ENCODE measurements at regions not wholly inside any gene's neighbourhood (a gene's known extent, or its start where the extent isn't known, plus 50 kb on each side); places are given as distances from the start of the nearest gene placed in this dataset.
A peak's percentile ranks its signal among the peaks of the same experiment; 100 is the strongest.

GRCh38 chr20:23167431-23167830 lies 81.3 kb upstream of the CD93 start:
- DNase-seq (ENCODE audit: low read depth): peak; percentile 74

DNA sequence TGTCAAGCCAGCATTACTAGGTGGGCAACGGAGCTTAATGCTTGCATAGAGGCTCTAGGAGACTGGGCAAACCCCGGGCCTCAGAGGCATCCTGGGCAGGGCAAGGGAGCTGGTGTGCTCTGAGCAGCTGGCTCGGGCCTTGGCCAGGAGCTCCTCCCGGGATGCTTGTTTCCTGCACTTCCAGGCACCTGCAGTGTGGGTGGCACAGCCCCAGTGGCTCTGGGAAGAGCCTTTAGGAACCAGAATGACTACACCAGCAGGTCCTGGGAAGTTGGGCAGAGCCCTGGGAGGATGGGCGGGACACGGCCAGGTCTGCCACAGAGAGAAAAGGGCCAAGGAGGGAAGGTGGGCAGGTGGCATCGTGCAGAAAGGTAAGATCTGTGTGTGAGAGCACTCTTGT lies 80.4 kb upstream of the CD93 start:
- no peak for DNase-seq (ENCODE audit: low read depth)

DNA sequence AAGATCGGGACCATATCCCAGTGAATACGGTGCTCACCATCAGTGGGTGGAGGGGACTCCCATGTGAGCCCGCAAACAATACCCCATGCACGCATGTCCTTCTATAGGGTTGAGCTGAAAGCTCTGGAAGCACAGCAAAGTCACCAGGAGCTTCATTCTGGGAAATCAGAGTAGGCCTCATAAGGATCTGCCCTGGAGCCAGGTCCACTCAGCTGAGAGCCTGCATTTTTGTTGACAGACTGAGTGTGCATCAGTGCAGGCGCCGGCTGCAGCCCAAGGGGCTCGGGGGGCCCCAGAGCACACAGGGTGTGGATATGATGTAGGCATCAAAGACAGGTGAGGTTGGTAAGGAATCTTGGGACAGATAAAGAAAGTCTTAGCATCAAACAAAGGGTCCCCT lies 79.8 kb upstream of the CD93 start:
- DNase-seq (ENCODE audit: low read depth): no peak

DNA sequence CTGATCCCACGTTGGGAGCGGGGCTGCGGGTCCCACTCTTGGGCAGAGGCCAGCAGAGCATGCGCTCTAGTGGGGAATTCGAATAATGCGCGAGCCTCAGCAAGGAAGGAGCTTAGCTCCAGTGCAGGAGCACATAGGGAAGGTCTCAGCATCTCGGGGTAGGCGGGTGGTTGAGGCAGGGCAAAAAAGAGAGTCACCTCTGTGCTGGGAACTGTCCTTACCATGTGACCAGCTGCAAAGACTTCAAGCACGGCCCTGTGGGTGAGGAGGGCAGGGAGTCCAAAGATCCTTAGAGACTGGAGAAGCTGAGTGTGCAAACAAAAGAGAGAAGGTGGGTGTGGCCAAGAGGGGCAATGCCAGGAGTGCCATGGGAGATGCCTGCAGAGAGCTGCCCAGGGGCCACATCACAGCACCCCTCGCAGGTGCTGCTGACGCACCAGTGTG lies 79.2 kb upstream of the CD93 start:
- no peak for DNase-seq (ENCODE audit: low read depth)

GRCh38 chr20:23164176-23164601 lies 78.1 kb upstream of the CD93 start:
- DNase-seq (ENCODE audit: low read depth): no peak

- DNase-seq (ENCODE audit: low read depth): no peak
These were observed 77.4 kb upstream of the CD93 start for GRCh38 chr20:23163562-23163961.

- DNase-seq (ENCODE audit: low read depth): no peak
These were observed 76.8 kb upstream of the CD93 start for GRCh38 chr20:23162887-23163286.

- no peak for DNase-seq (ENCODE audit: low read depth)
These were observed 76.0 kb upstream of the CD93 start for GRCh38 chr20:23161968-23162696.

GRCh38 chr20:23161244-23161891 lies 75.2 kb upstream of the CD93 start:
- DNase-seq (ENCODE audit: low read depth): peak; percentile 59

GRCh38 chr20:23160536-23161243 lies 74.6 kb upstream of the CD93 start:
- DNase-seq (ENCODE audit: low read depth): peak; percentile 32

GRCh38 chr20:23159947-23160318 lies 73.8 kb upstream of the CD93 start:
- DNase-seq (ENCODE audit: low read depth): no peak

DNA sequence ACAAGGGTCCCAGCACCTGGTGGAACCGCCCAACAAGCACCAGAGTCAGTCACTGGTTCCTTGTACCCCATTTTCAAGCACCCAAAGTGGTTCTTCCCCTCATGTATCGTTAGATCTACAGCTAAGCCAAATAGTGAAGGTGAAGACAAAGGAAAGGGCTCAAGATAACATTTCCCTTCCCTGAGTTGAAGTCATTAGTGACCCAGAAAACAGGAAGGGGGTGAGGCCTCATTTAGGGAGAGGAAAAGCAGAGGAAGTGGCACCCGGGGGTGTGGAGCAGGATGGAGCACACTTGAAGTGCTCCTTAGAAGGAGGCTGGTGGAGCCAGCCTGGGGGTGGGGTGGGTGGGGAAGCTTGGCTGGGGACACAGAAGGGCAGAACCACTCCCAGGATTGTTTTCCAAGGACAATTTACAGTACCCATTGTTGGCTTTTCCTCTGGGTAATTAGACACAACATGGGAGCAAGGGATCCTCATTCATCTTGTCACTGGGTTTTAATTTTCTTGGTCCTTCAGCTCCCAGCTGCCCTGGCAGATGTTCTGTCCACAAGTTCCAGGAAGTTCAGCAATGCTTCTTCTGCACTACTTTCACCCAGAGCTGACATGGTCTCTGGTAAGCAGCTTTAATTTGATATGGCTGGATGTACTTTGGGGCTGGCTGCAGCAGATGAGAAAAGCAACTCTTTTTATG lies 73.3 kb upstream of the CD93 start:
- DNase-seq (ENCODE audit: low read depth): no peak

DNA sequence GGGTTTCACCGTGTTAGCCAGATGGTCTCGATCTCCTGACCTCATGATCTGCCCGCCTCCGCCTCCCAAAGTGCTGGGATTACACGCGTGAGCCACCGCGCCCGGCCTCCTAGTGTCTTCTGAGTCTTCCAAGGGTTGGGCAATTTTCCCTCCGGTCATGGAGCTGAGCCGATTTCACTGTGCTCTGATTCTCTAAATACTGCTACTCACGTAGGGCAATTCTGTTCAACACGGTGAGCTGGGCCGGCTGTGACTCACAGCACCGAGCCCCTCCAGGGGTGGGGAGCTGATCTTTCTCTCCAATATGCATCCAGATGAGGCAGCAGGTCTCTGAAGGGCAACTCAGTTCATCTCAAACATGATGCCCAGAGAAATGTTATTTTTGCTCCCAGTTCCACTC lies 71.6 kb upstream of the CD93 start:
- peak; percentile 35 for DNase-seq (ENCODE audit: low read depth)

GRCh38 chr20:23156842-23157423 lies 70.8 kb upstream of the CD93 start:
- DNase-seq (ENCODE audit: low read depth): no peak

GRCh38 chr20:23156170-23156841 lies 70.2 kb upstream of the CD93 start:
- peak; percentile 89 for DNase-seq (ENCODE audit: low read depth)

- DNase-seq (ENCODE audit: low read depth): no peak
These were observed 69.0 kb upstream of the CD93 start for GRCh38 chr20:23155141-23155590.

- no peak for DNase-seq (ENCODE audit: low read depth)
These were observed 67.7 kb upstream of the CD93 start for GRCh38 chr20:23153696-23154341.

DNA sequence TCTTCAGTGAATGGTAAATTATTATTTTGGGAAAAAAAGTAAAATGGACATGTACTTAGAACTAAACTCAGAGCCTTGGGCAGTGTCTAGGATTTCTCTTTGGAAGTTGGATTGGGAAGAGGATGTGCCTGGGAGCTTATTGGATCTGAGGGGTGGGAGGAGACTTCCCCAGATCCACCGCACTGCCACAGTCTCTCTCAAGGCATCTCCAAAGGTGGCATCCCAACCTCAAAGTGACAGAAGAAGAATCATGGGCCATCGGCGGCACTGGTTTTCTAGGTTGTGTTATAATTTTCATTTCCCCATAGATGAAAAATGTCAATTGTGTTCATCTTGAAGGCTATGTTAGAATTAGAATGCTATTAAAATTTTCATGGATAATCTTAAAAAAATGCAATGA lies 66.8 kb upstream of the CD93 start:
- DNase-seq (ENCODE audit: low read depth): no peak

GRCh38 chr20:23152308-23152892 lies 66.3 kb upstream of the CD93 start:
- DNase-seq (ENCODE audit: low read depth): peak; percentile 61

DNA sequence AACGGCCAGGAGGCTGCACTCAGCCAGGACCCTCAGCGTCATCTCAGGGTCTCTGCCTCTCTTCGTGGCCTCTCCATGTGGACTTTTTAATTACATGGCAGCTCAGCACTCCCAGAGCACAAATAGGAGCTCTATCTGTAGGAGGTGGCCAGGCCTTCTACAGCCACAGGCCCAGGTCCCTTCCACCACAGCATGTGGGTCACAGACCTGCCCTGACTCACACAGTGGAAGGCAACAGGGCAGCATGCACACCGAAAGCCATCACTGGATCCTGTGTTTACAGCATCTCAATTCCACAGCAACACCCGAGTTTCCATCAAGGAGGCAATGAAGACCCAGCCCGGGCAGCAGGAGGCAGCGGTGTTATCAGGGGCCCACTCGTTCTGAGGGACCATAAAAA lies 65.8 kb upstream of the CD93 start:
- DNase-seq (ENCODE audit: low read depth): no peak
